NCI-H2029 (cell line): ENCODE measurements at regions not wholly inside any gene's neighbourhood (a gene's known extent, or its start where the extent isn't known, plus 50 kb on each side); places are given as distances from the start of the nearest gene placed in this dataset.
A peak's percentile ranks its signal among the peaks of the same experiment; 100 is the strongest.
"Not testable (repeated sequence)": the region's sequence is repeated elsewhere in the genome, so short reads cannot be mapped to it uniquely, and the experiment has no call there.

ENCODE experiments used
- DNase-seq: peaks from one replicate; lab custom pipeline; 2025; lab: John Stamatoyannopoulos, UW

DNA sequence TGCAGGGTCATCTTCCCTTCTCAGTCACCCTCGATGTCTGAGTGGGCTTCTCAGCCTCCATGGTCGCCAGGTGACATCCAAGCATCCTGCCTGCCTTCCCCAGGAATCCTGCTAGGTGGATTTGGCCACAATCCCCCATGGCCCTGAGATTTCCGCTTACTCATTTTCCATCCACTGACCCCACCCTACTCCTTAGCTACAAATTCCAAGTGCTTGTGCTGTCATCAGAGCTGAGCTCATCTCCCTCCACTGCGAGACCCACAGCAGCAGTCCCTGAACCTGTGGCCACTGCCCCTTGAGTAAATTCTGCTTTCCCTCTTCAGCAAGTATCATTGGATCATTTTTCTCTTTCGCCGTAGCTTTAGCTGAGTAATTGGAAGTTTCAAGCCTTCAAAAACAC, 90.5 kb upstream of the ANKRD10 start:
- DNase-seq = no peak

DNA sequence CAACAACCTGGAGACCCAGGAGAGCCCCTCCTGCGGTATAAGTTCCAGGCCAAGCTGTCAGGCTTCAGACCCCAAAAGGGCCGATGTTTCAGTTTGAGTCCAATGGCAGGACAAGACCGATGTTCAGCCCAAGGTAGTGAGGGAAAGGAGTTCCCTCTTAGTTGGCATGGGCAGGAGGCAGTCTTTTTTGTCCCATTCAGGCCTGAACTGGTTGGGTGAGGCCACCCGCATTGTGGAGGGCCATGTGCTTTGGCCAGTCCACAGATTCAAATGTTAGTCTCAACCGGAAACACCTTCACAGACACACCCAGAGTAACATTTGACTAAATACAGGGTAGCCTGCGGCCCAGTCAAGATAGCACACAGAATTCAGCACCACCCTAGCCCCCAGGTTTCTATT, 89.6 kb upstream of the ANKRD10 start:
- DNase-seq = no peak

DNA sequence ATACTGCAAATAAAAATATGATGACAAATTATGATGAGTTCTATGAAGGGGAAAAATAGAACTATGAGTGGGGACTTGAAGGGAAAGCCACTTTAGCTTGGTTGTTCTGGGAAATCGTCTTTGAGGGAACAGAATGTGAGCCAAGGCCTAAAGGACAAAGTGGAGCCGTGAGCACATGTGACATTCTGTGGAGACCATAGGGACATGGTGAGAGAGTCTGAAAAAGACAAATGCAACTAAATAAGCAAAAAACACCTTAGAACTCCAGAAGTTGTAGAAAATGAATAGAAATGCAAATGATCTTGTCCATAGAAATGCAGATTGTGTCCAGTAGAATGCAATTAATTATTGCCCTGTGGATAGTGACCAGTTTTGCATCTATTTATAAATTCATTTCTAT, 86.8 kb upstream of the ANKRD10 start:
- DNase-seq = no peak

DNA sequence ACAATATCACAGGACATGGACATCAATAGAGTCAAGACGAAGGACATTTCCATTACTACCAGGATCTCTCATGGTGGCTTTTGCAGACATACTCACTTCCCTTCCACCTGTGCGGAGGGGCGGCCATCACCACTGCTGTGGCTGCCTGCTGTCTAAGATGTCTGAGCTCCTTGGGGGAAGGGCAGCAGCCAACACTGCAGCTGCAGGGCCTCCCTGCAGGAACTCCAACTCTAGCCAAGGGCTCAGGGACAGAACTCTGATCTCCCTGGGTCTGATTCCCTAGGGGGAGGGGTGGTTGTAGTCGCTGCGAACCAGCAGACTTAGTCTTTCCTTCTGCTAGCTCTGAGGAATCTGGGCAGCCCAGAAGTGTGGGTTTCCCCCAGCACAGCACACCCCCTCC, 78.9 kb upstream of the ANKRD10 start:
- DNase-seq = no peak

DNA sequence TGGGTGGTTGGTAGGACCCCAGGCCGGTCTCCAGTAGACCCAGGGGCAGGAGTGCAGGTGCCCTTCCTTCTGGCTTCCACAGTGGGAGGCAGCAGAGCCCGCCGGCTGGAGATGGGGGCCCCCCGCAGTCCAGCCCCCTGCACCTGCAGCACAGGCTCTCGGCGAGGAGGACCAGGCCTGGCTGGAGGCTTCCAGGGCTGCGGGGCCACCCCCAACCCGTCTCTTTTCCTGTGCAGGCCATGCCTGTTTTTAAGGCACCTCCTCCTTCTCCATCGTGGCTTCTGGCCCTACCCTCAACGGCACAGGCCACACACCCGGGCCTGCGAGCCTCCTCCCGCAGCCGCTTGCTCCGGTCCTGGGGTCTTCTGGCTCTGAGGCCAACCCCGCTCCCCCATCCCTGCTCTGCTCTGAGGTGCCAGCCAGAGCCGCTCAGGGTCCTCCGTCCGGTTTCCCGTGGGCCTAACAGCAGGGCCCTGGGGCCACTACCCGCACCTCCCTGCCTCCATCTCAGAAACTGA, 77.2 kb upstream of the ANKRD10 start:
- DNase-seq = no peak

DNA sequence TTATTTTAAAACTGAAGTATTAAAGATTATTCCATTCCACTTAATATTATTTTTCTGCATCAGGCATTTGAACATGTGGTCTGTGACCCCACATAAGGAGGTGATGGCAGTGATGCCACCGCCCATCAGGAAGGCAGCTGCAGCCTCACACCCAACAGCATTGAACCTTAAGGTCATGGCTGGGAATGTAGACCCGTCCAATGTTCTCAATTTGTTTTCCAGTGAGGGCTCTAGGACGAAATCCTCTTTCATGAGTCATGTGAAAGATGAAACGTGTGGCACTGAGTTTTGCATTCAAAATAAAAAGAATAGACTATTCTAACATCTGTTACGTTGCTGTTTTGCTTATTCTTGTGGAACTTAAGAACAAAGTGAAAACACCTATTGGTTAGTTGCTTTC, 74.5 kb upstream of the ANKRD10 start:
- DNase-seq = no peak

DNA sequence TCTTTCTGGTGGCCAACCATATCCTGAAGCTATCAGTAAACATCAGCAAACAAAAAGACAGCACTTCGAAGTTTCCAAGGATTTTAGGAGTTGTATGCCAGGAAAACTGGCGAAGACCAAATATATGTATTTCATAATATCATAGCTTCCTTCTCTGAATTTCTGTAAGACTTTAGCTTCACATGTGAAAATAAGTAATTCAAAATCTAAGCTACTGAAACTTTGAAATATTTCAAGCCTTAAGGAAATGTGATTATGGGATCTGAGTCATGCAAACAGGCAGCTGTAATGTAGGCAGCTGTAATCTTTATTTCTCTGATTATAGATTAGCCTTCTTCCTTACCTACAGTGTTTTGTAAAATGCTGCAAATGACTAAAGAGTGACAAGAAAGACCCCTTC, 70.7 kb upstream of the ANKRD10 start:
- DNase-seq = no peak

DNA sequence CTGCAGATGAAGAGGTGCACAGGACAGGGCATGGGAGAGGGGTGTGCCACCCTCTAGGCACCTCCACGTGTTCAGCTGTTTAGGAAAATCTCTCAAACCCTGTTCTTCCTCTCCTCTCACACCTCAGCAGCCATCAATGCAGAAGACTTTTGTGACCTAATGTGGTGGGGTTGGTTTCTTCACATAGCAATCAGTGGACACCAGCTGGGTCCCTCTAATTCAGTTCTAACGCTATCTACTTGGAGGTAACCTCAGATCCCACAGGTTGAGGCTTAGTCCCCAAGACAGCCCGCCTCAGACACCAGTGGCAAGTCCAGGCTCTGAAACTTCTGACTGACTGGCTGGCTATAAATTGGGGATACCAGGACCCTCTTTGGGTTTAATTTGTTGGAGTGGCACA, 69.9 kb upstream of the ANKRD10 start:
- no peak for DNase-seq

DNA sequence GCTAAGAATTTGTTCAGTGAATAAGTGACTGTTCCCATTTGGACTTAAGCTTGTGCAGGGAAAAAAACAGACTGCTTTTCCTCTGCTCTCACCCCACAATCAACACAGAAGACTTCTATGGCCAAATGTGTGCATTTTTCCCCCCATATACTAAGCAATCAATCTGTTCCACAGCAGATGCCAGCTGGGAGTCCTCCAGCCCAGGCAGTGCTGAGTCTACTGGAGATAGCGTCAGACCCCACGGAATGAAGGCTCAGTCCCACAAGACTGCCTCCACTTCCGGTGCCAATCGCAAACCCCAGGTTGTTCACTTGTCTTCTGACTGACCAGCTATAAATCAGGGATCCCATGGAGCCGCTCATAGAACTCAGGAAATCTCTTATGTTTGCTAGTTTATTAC, 69.5 kb upstream of the ANKRD10 start:
- no peak for DNase-seq

DNA sequence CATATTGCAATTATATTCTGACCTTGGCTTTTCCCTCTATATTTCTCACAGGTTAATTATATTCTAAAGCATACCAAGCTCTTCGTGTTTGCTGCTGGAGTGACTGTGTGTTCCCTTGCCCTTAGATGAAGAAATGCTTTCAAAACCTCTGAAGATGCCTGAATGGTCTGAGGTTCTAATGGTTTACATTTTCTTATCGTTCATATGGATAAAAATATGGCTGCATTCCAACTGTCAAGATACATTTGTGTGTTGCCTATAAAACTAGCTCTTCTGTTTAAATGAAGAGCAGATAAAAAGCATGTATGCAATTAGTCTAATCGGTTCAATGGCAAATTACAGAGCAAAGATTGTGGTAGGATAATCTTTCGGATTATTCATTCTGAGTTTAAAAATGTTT, 68.4 kb upstream of the ANKRD10 start:
- no peak for DNase-seq

DNA sequence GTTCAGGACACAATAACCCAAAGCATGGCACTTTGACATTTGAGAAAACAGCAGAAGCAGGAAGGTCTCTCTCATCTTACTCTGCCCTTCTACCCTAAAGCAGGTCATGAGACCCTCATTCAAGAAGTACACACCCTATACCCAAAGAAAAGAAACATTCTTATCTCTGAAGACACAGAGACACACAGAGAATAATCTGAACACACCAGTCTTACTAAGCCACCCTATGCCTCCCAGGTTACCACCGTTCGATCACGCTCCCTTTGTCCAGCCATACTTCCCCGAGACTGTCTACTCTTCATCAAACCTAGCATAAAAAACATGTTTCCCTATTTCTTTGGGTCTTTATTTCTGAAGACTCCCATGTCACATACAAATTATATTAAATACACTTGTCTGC, 66.5 kb upstream of the ANKRD10 start:
- DNase-seq = no peak

DNA sequence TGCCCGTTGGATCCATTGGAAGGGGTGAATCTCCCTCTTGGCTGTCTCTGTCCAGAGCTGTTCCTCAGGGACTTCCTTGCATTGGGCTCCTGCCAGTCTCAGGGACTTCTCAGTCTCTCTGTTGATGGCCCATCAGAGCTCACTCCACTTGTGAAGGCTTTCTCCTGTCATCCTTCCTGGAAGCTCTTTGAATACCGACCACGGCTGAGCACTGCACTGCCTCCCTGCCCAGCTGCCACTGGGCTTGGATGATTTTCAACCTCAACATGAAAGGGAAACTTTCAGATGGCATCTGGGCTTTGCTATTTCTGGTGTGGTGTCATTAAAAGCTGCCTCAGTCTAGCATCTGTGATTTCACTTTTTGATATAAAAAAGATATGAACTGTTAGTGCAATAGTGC, 66.1 kb upstream of the ANKRD10 start:
- DNase-seq = no peak

DNA sequence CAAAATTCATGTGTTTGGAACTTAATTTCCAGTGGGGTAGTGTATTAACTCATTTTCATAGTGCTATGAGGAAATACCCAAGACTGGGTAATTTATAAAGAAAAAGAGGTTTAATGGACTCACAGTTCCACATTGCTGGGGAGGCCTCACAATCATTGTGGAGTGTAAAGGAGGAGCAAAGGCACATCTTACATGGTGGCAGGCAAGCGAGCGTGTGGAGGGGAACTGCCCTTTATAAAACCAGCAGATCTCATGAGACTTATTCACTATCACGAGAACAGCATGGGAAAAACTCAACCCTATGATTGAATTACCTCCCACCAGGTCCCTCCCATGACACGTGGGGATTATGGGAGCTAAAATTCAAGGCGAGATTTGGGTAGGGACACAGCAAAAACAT, 64.3 kb upstream of the ANKRD10 start:
- not testable (repeated sequence) for DNase-seq

DNA sequence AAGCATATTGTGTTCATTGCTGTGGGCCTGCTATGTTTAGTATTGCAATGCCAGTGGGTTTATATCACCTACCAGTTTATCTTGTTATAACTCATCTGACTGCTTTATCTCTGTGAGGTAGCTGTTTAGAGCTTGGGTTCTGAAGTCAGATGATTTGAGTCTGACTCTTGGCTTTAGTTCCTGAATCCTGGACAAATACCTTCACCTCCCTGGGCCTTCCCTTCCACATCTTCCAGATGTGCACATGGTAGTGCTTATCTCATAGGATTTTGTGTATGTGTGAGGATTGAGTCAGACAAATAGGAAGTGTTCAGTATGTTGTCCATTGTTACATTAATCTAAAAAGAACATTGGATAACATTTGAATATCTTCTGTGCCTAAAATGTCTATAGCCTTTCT, 63.5 kb upstream of the ANKRD10 start:
- DNase-seq = no peak

DNA sequence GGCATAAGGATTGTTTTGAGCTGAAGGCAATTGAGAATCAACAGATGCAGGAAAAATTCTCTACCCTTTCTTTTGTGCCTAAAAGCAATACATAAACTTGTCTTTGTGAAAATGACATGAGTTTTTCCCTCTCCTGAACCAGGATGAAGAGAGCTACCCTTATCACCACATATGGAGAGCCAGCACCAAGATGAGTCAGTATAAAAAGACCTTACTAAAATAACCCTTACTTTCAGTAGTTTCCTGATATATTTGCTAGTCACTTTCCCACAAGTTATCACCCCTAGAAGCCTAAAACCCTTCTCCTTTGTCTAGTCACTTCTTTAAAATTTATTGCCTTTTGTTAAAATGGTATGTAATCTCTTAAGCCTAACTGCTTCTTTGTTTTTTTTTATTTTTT, 61.9 kb upstream of the ANKRD10 start:
- DNase-seq = no peak

DNA sequence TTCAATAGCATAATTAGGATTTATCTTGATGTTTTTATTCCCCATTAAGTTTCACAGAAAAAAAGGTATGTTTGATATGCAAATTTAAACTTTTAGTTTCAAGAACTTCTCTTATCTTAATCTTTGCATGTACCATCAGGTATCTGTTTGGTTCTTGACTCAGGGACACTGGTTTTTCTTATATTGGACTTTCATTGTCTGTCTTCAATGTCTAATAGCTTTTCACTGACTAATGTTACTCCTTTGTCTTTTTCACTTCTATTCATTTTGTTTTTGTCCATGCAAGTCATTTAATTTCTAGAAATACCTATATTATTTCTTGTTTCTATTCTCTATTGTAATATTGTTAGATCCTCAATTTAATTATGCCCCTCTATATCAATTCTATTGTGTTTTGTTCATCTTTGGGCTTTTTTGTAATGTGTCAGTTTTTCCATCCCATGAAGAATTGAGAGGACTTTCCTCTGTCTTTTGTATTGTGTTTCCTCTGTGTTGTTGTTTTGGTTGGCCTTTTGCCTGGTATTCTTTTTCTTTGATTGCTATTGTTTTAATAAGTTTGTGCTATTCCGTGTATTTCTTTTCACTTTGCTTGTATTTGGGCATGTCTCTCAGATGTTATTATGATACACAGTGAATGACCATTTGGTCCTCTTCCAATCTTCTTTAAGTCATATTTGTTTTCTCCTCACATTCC, 58.3 kb upstream of the ANKRD10 start:
- DNase-seq = no peak

DNA sequence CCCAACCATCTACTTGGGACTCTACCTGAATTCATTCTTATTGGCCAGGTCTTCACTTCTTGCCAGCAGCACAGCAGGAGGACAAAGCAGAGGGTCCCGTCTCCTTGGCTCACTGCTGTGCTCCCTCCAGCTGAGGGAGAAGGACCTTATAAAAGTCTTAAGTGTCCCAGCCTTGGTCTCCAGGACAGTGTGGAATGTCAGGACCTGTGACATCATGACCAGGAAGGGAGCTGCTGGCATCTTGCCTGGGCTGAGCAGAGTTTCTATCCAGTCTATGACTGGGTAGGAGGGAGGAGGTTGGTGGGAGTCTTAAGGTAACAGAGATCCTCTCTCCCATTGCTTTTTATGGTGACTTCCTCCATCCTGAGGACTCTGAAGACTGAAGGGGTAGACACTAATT, 56.6 kb upstream of the ANKRD10 start:
- DNase-seq = peak; percentile 43

DNA sequence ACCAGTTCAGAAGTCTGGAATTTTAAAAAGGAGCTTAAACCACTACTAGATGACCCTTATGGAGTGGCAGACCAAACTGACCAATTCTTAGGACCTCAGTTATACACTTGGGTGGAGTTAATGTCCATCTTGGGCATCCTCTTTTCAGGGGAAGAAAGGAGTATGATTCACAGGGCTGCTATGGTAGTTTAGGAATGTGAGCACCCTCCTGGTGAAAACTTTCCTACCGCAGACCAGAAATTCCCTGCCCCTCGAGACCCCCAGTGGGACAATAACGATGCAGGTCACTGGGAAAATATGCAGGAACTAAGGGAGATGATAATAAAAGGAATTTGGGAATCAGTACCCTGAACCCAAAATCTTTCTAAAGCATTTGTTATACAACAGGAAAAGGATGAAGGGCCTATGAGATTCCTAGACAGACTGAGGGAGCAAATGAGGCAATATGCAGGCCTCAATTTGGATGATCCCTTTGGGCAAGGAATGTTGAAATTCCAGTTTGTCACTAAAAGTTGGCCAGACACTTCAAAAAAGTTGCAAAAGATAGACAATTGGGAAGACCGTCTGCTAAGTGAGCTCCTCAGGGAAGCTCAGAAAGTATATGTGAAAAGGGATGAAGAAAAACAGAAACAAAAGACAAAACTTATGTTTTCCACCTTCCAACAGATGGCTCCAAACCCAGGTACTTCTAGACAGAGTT, 52.4 kb upstream of the ANKRD10 start:
- DNase-seq = not testable (repeated sequence)

DNA sequence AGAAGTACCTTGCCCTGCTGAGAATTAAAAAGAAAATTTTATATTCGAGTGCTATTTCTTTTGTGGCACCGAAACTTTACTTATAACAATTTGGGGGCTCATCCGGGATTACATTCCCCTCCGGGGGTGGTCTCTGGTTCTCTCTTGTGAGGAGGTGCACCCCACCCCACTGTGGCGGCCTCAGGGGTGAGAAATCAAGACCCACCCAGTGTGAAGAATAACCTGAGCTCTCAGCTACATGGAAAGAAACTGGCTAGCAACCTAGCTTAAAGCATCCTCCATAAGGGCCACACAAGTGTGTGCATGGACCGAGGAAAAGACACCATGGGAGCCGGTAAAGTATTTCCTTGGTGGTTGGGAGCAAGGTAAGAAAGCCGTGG, 50.9 kb upstream of the ANKRD10 start:
- no peak for DNase-seq

DNA sequence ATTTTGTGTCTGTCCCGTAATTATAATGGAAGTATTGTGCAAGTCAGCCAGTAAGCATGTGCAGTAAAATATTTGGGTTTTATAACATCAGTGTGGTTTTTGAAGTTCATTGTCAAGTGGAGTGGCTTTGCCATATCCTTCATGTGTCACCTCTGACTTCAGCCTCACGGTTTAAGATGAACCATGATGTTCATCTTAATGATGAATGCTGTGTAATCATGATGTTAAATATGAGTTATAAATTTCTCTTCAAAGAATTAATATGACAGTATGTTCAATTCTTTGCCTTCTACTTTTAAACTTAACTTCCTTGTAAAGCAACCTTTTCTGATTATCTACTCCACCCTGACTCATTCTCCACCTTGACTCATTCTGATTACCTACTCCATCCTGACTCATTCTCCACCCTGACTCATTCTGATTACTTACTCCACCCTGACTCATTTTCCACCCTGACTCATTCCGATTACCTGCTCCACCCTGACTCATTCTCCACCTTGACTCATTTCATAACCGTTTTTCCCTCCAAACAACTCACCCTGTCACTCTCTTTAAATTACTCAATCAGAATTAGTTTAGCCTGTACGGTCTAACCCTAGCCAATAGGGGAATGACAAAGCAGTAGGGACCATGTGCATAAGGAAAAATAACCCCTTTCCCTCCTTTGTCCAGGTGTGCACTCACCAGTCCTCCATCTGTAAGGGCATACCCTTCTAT, 50.3 kb upstream of the ANKRD10 start:
- DNase-seq = no peak
